ENCODE measurements at regions not wholly inside any gene's neighbourhood (a gene's known extent, or its start where the extent isn't known, plus 50 kb on each side); places are given as distances from the start of the nearest gene placed in this dataset.

- Histone ChIP-seq H3K9me2 (no peaks in the 10 kb centered on the region), H3K4me2 (no peak overlapping the region), H3K4me3 (ENCODE audit: low read depth in 2 of 2, low read length in 1 of 2) (no peak overlapping the region), H3K79me2 (ENCODE audit: insufficient read depth) (no peaks in the 10 kb centered on the region), H3K4me1 (ENCODE audit: control insufficient read depth in 1 of 2, insufficient read depth in 2 of 2, low read depth in 1 of 2, low read length in 1 of 2) (no peaks in the 10 kb centered on the region), H3K36me3 (replicated peaks in 1 of 2; ENCODE audit: control insufficient read depth in 1 of 2, insufficient read depth in 2 of 2, low read length in 1 of 2) (no peaks in the 10 kb centered on the region), H3K9ac (no peak overlapping the region), H4K20me1 (ENCODE audit: insufficient read depth) (no peaks in the 10 kb centered on the region), H3K27me3 (ENCODE audit: insufficient read depth) (no peaks in the 10 kb centered on the region), H3K27ac (ENCODE audit: low read depth in 2 of 2, low read length in 1 of 2) (no peak overlapping the region), H2AFZ (ENCODE audit: low read depth) (no peak overlapping the region), H3F3A (replicated peaks; ENCODE audit: insufficient read depth) (no peaks in the 10 kb centered on the region), H3K9me3 (no peaks in the 10 kb centered on the region)
- ChIA-PET CTCF (interaction anchor here (0.5 to 1.0 kb wide), 2 partner anchors 236 to 1085 kb away, joined by 3 to 4 read pairs; no protein-coding TSS in a partner anchor), POLR2A (no interaction called here)
- DNase-seq = no peak
- TF ChIP-seq RAD21 (IDR thresholded peaks at IDR 0.05; ENCODE audit: low read length) = no peak
- no peak for TF ChIP-seq NFIC (IDR thresholded peaks at IDR 0.05; ENCODE audit: borderline replicate concordance)
- no peak for TF ChIP-seq MXI1 (IDR thresholded peaks at IDR 0.05; ENCODE audit: low read depth, low read length)
- no peak for TF ChIP-seq TAF1 (IDR thresholded peaks at IDR 0.05; ENCODE audit: borderline replicate concordance, low read depth, low read length)
These were observed 236.8 kb downstream of the LRRN1 start for GRCh38 chr3:4036046-4036445.

GRCh38 chr3:4038351-4038750, 239.1 kb downstream of the LRRN1 start:
- CTCF ChIA-PET = no interaction called here
- no peak overlapping the region for H3K4me2 ChIP-seq
- H3K4me3 ChIP-seq (ENCODE audit: low read depth in 2 of 2, low read length in 1 of 2) = no peak overlapping the region
- POLR2A ChIA-PET = no interaction called here
- no peak for DNase-seq
- H3K27me3 ChIP-seq (ENCODE audit: insufficient read depth) = no peaks in the 10 kb centered on the region
- no peaks in the 10 kb centered on the region for H3K4me1 ChIP-seq (ENCODE audit: control insufficient read depth in 1 of 2, insufficient read depth in 2 of 2, low read depth in 1 of 2, low read length in 1 of 2)
- no peak for TF ChIP-seq TCF12 (IDR thresholded peaks at IDR 0.05)
- TF ChIP-seq TAF1 (IDR thresholded peaks at IDR 0.05; ENCODE audit: borderline replicate concordance, low read depth, low read length) = no peak
- TF ChIP-seq GABPA (IDR thresholded peaks at IDR 0.05; ENCODE audit: low read depth) = no peak
- no peak for TF ChIP-seq NRF1 (IDR thresholded peaks at IDR 0.05; ENCODE audit: low read depth, low read length)
- TF ChIP-seq RFX5 (IDR thresholded peaks at IDR 0.05; ENCODE audit: low read length) = no peak
- TF ChIP-seq TEAD4 (IDR thresholded peaks at IDR 0.05; ENCODE audit: borderline replicate concordance, insufficient read depth) = no peak
- no peaks in the 10 kb centered on the region for H3K9me2 ChIP-seq
- H3K79me2 ChIP-seq (ENCODE audit: insufficient read depth) = no peaks in the 10 kb centered on the region
- H3K36me3 ChIP-seq (replicated peaks in 1 of 2; ENCODE audit: control insufficient read depth in 1 of 2, insufficient read depth in 2 of 2, low read length in 1 of 2) = no peaks in the 10 kb centered on the region
- H4K20me1 ChIP-seq (ENCODE audit: insufficient read depth) = no peaks in the 10 kb centered on the region
- WGBS (ENCODE audit: low lambda C conversion rate) = 10% methylated on average over 2 of the region's 5 CpGs
- no peak overlapping the region for H3K9ac ChIP-seq
- no peaks in the 10 kb centered on the region for H3F3A ChIP-seq (replicated peaks; ENCODE audit: insufficient read depth)
- H2AFZ ChIP-seq (ENCODE audit: low read depth) = no peak overlapping the region
- H3K9me3 ChIP-seq = no peaks in the 10 kb centered on the region
- H3K27ac ChIP-seq (ENCODE audit: low read depth in 2 of 2, low read length in 1 of 2) = no peak overlapping the region

DNA sequence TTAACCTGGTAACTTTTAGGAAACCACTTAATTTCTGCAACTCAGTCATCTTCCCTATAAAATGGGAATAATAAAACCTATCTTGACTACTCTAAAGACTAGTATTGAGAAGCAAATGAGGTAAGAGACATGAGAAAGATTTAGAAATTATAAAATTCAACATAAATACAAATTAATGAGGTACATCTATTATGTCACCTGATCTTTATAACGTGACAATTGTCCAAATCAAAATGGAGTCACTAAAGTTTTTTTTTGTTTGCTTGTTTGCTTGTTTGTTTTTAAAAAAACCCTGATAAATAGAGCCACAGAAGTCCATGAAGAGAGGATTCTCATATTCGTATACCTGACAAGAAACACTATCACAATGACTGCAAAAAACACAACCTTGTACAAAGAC, 242.8 kb downstream of the LRRN1 start:
- Histone ChIP-seq H3K79me2 (ENCODE audit: insufficient read depth) (no peaks in the 10 kb centered on the region), H4K20me1 (ENCODE audit: insufficient read depth) (no peaks in the 10 kb centered on the region), H3K4me1 (ENCODE audit: control insufficient read depth in 1 of 2, insufficient read depth in 2 of 2, low read depth in 1 of 2, low read length in 1 of 2) (no peaks in the 10 kb centered on the region), H3K9ac (no peak overlapping the region), H3K27me3 (ENCODE audit: insufficient read depth) (no peaks in the 10 kb centered on the region), H3K27ac (ENCODE audit: low read depth in 2 of 2, low read length in 1 of 2) (no peak overlapping the region), H3K36me3 (replicated peaks in 1 of 2; ENCODE audit: control insufficient read depth in 1 of 2, insufficient read depth in 2 of 2, low read length in 1 of 2) (no peaks in the 10 kb centered on the region), H3K4me2 (no peak overlapping the region), H3K9me3 (no peaks in the 10 kb centered on the region), H2AFZ (ENCODE audit: low read depth) (no peak overlapping the region), H3K9me2 (no peaks in the 10 kb centered on the region), H3K4me3 (ENCODE audit: low read depth in 2 of 2, low read length in 1 of 2) (no peak overlapping the region), H3F3A (replicated peaks; ENCODE audit: insufficient read depth) (no peaks in the 10 kb centered on the region)
- TF ChIP-seq CHD2 (IDR thresholded peaks at IDR 0.05; ENCODE audit: low read length, partially characterized antibody) (no peak), GATA2 (CRISPR knock-in tag; IDR thresholded peaks at IDR 0.05) (no peak), TCF12 (IDR thresholded peaks at IDR 0.05) (no peak), USF2 (IDR thresholded peaks at IDR 0.05; ENCODE audit: borderline replicate concordance, low read depth, low read length) (no peak), TEAD4 (IDR thresholded peaks at IDR 0.05; ENCODE audit: borderline replicate concordance, insufficient read depth) (no peak), RFX5 (IDR thresholded peaks at IDR 0.05; ENCODE audit: low read length) (no peak), TAF1 (IDR thresholded peaks at IDR 0.05; ENCODE audit: borderline replicate concordance, low read depth, low read length) (no peak), GABPA (IDR thresholded peaks at IDR 0.05; ENCODE audit: low read depth) (no peak), EP300 (IDR thresholded peaks at IDR 0.05; ENCODE audit: borderline replicate concordance in 1 of 2, low read depth in 1 of 2, low read length in 1 of 2) (no peak), ELF1 (IDR thresholded peaks at IDR 0.05) (no peak), FOSL2 (IDR thresholded peaks at IDR 0.05; ENCODE audit: borderline replicate concordance, low read depth) (no peak), MEF2A (IDR thresholded peaks at IDR 0.05; ENCODE audit: borderline replicate concordance, low read depth) (no peak), SMC3 (IDR thresholded peaks at IDR 0.05; ENCODE audit: low read depth, low read length) (no peak), NRF1 (IDR thresholded peaks at IDR 0.05; ENCODE audit: low read depth, low read length) (no peak), MXI1 (IDR thresholded peaks at IDR 0.05; ENCODE audit: low read depth, low read length) (no peak), FOXJ3 (CRISPR knock-in tag; IDR thresholded peaks at IDR 0.05) (no peak)
- WGBS (ENCODE audit: low lambda C conversion rate) = 5% methylated on average over 2 of the region's 2 CpGs
- POLR2A ChIA-PET = no interaction called here
- CTCF ChIA-PET = no interaction called here
- DNase-seq = no peak
